ENCODE measurements at regions not wholly inside any gene's neighbourhood (a gene's known extent, or its start where the extent isn't known, plus 50 kb on each side); places are given as distances from the start of the nearest gene placed in this dataset.

DNA sequence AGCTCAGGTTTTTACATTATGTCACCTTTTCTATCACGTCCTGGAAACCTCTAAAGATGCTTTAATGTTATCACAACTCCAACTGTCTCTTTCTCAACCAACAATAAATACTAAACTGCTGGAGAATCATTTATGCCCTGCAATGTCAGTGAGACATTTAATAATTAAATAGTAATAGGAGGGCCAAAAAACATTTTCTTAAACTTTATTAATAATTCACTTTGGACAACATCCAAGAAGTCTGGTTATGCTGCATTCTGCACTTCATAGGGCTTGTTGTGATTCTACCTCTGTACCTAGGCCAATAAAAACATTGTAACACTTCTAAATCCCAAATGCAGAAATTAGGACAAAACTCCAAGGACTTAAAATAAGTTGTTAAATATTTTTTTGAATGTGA is 420.4 kb upstream of the LRRTM1 start:
- TF ChIP-seq, protein P1, sequence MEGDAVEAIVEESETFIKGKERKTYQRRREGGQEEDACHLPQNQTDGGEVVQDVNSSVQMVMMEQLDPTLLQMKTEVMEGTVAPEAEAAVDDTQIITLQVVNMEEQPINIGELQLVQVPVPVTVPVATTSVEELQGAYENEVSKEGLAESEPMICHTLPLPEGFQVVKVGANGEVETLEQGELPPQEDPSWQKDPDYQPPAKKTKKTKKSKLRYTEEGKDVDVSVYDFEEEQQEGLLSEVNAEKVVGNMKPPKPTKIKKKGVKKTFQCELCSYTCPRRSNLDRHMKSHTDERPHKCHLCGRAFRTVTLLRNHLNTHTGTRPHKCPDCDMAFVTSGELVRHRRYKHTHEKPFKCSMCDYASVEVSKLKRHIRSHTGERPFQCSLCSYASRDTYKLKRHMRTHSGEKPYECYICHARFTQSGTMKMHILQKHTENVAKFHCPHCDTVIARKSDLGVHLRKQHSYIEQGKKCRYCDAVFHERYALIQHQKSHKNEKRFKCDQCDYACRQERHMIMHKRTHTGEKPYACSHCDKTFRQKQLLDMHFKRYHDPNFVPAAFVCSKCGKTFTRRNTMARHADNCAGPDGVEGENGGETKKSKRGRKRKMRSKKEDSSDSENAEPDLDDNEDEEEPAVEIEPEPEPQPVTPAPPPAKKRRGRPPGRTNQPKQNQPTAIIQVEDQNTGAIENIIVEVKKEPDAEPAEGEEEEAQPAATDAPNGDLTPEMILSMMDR (IDR thresholded peaks at IDR 0.05; ENCODE audit: low read length): no peak
- TF ChIP-seq EZH2phosphoT487 (IDR thresholded peaks at IDR 0.05; ENCODE audit: low read length): no peak
- TF ChIP-seq EZH2 (optimal IDR thresholded peaks at IDR 0.05; ENCODE audit: low read depth, low read length): no peak
- no peaks in the 10 kb centered on the region for H3K79me2 ChIP-seq (ENCODE audit: low read length)
- no peak overlapping the region for H3K4me3 ChIP-seq (ENCODE audit: low read length)

DNA sequence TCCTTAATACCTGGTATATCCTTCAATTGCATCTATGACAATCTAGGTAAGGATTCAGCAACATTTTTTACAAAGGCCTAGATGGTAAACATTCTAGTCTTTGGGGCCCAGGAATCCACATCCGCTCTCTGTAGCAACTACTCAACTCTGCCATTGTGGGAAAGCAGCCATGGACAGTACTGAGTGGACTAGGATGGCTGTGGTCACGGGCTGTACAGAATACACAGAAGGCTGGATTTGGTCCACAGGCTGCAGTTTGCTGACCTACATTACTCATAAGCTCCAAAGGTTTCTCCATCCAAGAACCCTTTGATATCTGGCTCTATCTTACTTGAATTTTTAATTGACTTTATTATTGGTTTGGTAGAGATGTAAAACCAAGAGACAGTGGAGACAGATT is 418.3 kb upstream of the LRRTM1 start:
- Histone ChIP-seq H3K9me2 (replicated peaks; ENCODE audit: insufficient read depth, low read length) (no peaks in the 10 kb centered on the region), H3K4me3 (ENCODE audit: low read length) (no peak overlapping the region), H3F3A (ENCODE audit: insufficient read depth, low read length) (no peaks in the 10 kb centered on the region), H3K4me1 (ENCODE audit: low read length) (no peaks in the 10 kb centered on the region), H3K9ac (ENCODE audit: low read length) (no peak overlapping the region), H3K4me2 (ENCODE audit: low read depth, low read length) (no peak overlapping the region), H4K20me1 (ENCODE audit: insufficient read depth, low read length) (no peaks in the 10 kb centered on the region), H3K36me3 (replicated peaks; ENCODE audit: insufficient read depth, low read length) (no peaks in the 10 kb centered on the region), H3K79me2 (ENCODE audit: low read length) (no peaks in the 10 kb centered on the region), H3K9me3 (replicated peaks; ENCODE audit: insufficient read depth, low read length) (no peaks in the 10 kb centered on the region), H3K27me3 (replicated peaks; ENCODE audit: insufficient read depth, low read length) (no peaks in the 10 kb centered on the region), H3K27ac (ENCODE audit: low read length) (no peak overlapping the region), H2AFZ (ENCODE audit: low read length) (no peak overlapping the region)
- no peak for DNase-seq
- TF ChIP-seq, protein P1 (IDR thresholded peaks at IDR 0.05; ENCODE audit: low read length): no peak
- TF ChIP-seq EZH2phosphoT487 (IDR thresholded peaks at IDR 0.05; ENCODE audit: low read length) (no peak), EZH2 (optimal IDR thresholded peaks at IDR 0.05; ENCODE audit: low read depth, low read length) (no peak)

More for the DNA sequence above, 420.4 kb upstream of the LRRTM1 start:
- no peak for DNase-seq
- no peak overlapping the region for H3K4me2 ChIP-seq (ENCODE audit: low read depth, low read length)
- H3K9me3 ChIP-seq (replicated peaks; ENCODE audit: insufficient read depth, low read length): no peaks in the 10 kb centered on the region
- no peak overlapping the region for H3K27ac ChIP-seq (ENCODE audit: low read length)
- H2AFZ ChIP-seq (ENCODE audit: low read length): no peak overlapping the region
- no peak overlapping the region for H3K9ac ChIP-seq (ENCODE audit: low read length)
- no peaks in the 10 kb centered on the region for H3K36me3 ChIP-seq (replicated peaks; ENCODE audit: insufficient read depth, low read length)
- H3K9me2 ChIP-seq (replicated peaks; ENCODE audit: insufficient read depth, low read length): no peaks in the 10 kb centered on the region
- no peaks in the 10 kb centered on the region for H3F3A ChIP-seq (ENCODE audit: insufficient read depth, low read length)
- no peaks in the 10 kb centered on the region for H4K20me1 ChIP-seq (ENCODE audit: insufficient read depth, low read length)
- H3K4me1 ChIP-seq (ENCODE audit: low read length): no peaks in the 10 kb centered on the region
- H3K27me3 ChIP-seq (replicated peaks; ENCODE audit: insufficient read depth, low read length): no peaks in the 10 kb centered on the region

DNA sequence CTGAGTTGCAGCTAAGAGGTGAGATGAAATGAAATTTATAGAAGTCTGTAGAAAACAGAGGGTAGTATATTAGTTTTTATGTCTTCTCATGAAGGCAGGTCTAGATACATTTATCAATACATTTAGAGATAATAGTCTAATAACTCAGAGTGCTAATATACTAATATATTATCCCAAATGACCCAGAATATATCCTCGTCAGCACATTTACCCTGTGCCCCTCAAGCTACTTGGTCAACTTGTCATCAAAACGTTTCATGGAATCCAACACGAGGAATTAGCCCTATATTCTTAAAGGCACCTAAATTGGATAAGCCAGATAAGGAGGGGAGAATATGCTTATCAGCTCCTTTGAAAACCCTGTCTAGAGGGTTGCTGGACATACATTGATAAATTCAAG is 415.1 kb upstream of the LRRTM1 start:
- no peaks in the 10 kb centered on the region for H3K36me3 ChIP-seq (replicated peaks; ENCODE audit: insufficient read depth, low read length)
- no peaks in the 10 kb centered on the region for H3K27me3 ChIP-seq (replicated peaks; ENCODE audit: insufficient read depth, low read length)
- H3K9me2 ChIP-seq (replicated peaks; ENCODE audit: insufficient read depth, low read length): no peaks in the 10 kb centered on the region
- DNase-seq: no peak
- H3K4me1 ChIP-seq (ENCODE audit: low read length): peaks cover 23% of the 10 kb centered on the region
- peaks cover 21% of the 10 kb centered on the region for H3F3A ChIP-seq (ENCODE audit: insufficient read depth, low read length)
- H3K27ac ChIP-seq (ENCODE audit: low read length): no peak overlapping the region
- no peak overlapping the region for H2AFZ ChIP-seq (ENCODE audit: low read length)
- H3K4me2 ChIP-seq (ENCODE audit: low read depth, low read length): no peak overlapping the region
- no peaks in the 10 kb centered on the region for H4K20me1 ChIP-seq (ENCODE audit: insufficient read depth, low read length)
- no peak for TF ChIP-seq EZH2 (optimal IDR thresholded peaks at IDR 0.05; ENCODE audit: low read depth, low read length)
- TF ChIP-seq EZH2phosphoT487 (IDR thresholded peaks at IDR 0.05; ENCODE audit: low read length): no peak
- TF ChIP-seq, protein P1 (IDR thresholded peaks at IDR 0.05; ENCODE audit: low read length): no peak
- H3K9ac ChIP-seq (ENCODE audit: low read length): no peak overlapping the region
- H3K79me2 ChIP-seq (ENCODE audit: low read length): no peaks in the 10 kb centered on the region
- no peak overlapping the region for H3K4me3 ChIP-seq (ENCODE audit: low read length)
- no peaks in the 10 kb centered on the region for H3K9me3 ChIP-seq (replicated peaks; ENCODE audit: insufficient read depth, low read length)
